ENCODE measurements at regions not wholly inside any gene's neighbourhood (a gene's known extent, or its start where the extent isn't known, plus 50 kb on each side); places are given as distances from the start of the nearest gene placed in this dataset.

- Histone ChIP-seq H3K36me3 (ENCODE audit: insufficient read depth, low read length) (no peaks in the 10 kb centered on the region), H2AFZ (ENCODE audit: low read depth, low read length) (no peak overlapping the region), H3K4me2 (ENCODE audit: low read length) (no peak overlapping the region), H3K27ac (ENCODE audit: low read length) (no peak overlapping the region), H3K9ac (ENCODE audit: low read length) (no peak overlapping the region), H3F3A (ENCODE audit: insufficient read depth, low read length, poor library complexity, severe bottlenecking) (no peaks in the 10 kb centered on the region), H3K9me3 (ENCODE audit: low read length) (no peaks in the 10 kb centered on the region), H3K9me2 (ENCODE audit: insufficient read depth, low read length) (no peaks in the 10 kb centered on the region), H4K20me1 (ENCODE audit: insufficient read depth) (no peaks in the 10 kb centered on the region), H3K79me2 (replicated peaks; ENCODE audit: insufficient read depth, low read length) (no peaks in the 10 kb centered on the region), H3K4me3 (ENCODE audit: low read length) (no peak overlapping the region), H3K27me3 (ENCODE audit: insufficient read depth, low read depth, low read length) (no peaks in the 10 kb centered on the region)
- TF ChIP-seq EP300 (conservative IDR thresholded peaks at IDR 0.05; ENCODE audit: poor library complexity, severe bottlenecking) (no peak), POLR2AphosphoS5 (IDR thresholded peaks at IDR 0.05) (no peak), SMC3 (conservative IDR thresholded peaks at IDR 0.05; ENCODE audit: poor library complexity) (no peak), REST (IDR thresholded peaks at IDR 0.05; ENCODE audit: borderline replicate concordance) (no peak), CTCF (IDR thresholded peaks at IDR 0.05; ENCODE audit: poor library complexity, severe bottlenecking) (no peak), RAD21 (conservative IDR thresholded peaks at IDR 0.05) (no peak), MXI1 (conservative IDR thresholded peaks at IDR 0.05; ENCODE audit: poor library complexity, severe bottlenecking) (no peak), TAF1 (IDR thresholded peaks at IDR 0.05; ENCODE audit: low read depth) (no peak)
Observed at GRCh38 chr4:123755655-123756054, 359.1 kb downstream of the SPRY1 start.

- H4K20me1 ChIP-seq (ENCODE audit: insufficient read depth) = no peaks in the 10 kb centered on the region
- no peaks in the 10 kb centered on the region for H3K79me2 ChIP-seq (replicated peaks; ENCODE audit: insufficient read depth, low read length)
- no peak overlapping the region for H3K27ac ChIP-seq (ENCODE audit: low read length)
- TF ChIP-seq POLR2AphosphoS5 (IDR thresholded peaks at IDR 0.05) (no peak), CTCF (IDR thresholded peaks at IDR 0.05; ENCODE audit: poor library complexity, severe bottlenecking) (no peak), EP300 (conservative IDR thresholded peaks at IDR 0.05; ENCODE audit: poor library complexity, severe bottlenecking) (no peak), MXI1 (conservative IDR thresholded peaks at IDR 0.05; ENCODE audit: poor library complexity, severe bottlenecking) (no peak)
- no peak overlapping the region for H2AFZ ChIP-seq (ENCODE audit: low read depth, low read length)
- no peaks in the 10 kb centered on the region for H3K36me3 ChIP-seq (ENCODE audit: insufficient read depth, low read length)
- H3K9me2 ChIP-seq (ENCODE audit: insufficient read depth, low read length) = no peaks in the 10 kb centered on the region
- no peak overlapping the region for H3K9ac ChIP-seq (ENCODE audit: low read length)
- H3K4me2 ChIP-seq (ENCODE audit: low read length) = no peak overlapping the region
- no peak overlapping the region for H3K4me3 ChIP-seq (ENCODE audit: low read length)
- H3K27me3 ChIP-seq (ENCODE audit: insufficient read depth, low read depth, low read length) = no peaks in the 10 kb centered on the region
- H3K9me3 ChIP-seq (ENCODE audit: low read length) = no peaks in the 10 kb centered on the region
- no peaks in the 10 kb centered on the region for H3F3A ChIP-seq (ENCODE audit: insufficient read depth, low read length, poor library complexity, severe bottlenecking)
Observed at GRCh38 chr4:123767806-123768205, 371.2 kb downstream of the SPRY1 start.

Measured in neural cell (in vitro differentiated cells).